Ascending aorta (tissue), 2 donors: ENCODE measurements at regions not wholly inside any gene's neighbourhood (a gene's known extent, or its start where the extent isn't known, plus 50 kb on each side); places are given as distances from the start of the nearest gene placed in this dataset.

Experiments
- DNase-seq, 2 donors: peaks; one replicate each; pipeline ENCODE4 v3.0.0-alpha.2; 2019; ENCODE audit warnings: low spot score in 2 of 2
- H3K27ac ChIP-seq, 2 donors: fragments of 200-600 bp; sonication (generic); one replicate each; pipeline ENCODE4 v1.5.1; 2016 to 2017; ENCODE audit warnings: mild to moderate bottlenecking in 1 of 2
- H3K27me3 ChIP-seq: fragments of 200-600 bp; sonication (generic); one replicate; pipeline ENCODE4 v1.5.1; 2017
- H3K36me3 ChIP-seq, 2 donors: fragments of 200-600 bp; sonication (generic); one replicate each; pipeline ENCODE4 v1.5.1; 2016
- H3K4me1 ChIP-seq, 2 donors: fragments of 200-600 bp; sonication (generic); one replicate each; pipeline ENCODE4 v1.5.1; 2016 to 2017; ENCODE audit warnings: mild to moderate bottlenecking in 1 of 2
- H3K4me3 ChIP-seq, 2 donors: fragments of 200-600 bp; sonication (generic); one replicate each; pipeline ENCODE4 v1.5.1; 2016 to 2017; ENCODE audit warnings: mild to moderate bottlenecking in 1 of 2
- H3K9me3 ChIP-seq, 2 donors: fragments of 200-600 bp; sonication (generic); one replicate each; pipeline ENCODE4 v1.5.1; 2016
- CTCF ChIP-seq, 3 experiments: fragments of 200-600 bp in 2 of 3; fragments of 450-650 bp in 1 of 3; sonication (generic) in 2 of 3; IDR thresholded peaks; one replicate each; pipeline ENCODE4 v1.5.1; 2016 to 2019; ENCODE audit warnings: antibody characterized with exemption in 3 of 3, mild to moderate bottlenecking in 1 of 3, moderate library complexity in 1 of 3
- intact Hi-C: fragments of 100-400 bp; cut with DNase I; formaldehyde crosslinking; loops from one replicate; pipeline ENCODE4 v1.15.1; 2023

GRCh38 chr2:239811111-239811781 is 213.9 kb downstream of the NDUFA10 start:
- no peaks in the 10 kb centered on the region for H3K36me3 ChIP-seq
- no peak overlapping the region for H3K4me3 ChIP-seq
- DNase-seq: peak in 1 of 2 donors; percentile 82
- intact Hi-C loops: loop anchor here (1.0 to 10.0 kb wide), 8 partner anchors 54 to 1184 kb away; partner anchors contain the start of genes HDAC4 and SNED1
- H3K27me3 ChIP-seq: no peaks in the 10 kb centered on the region
- TF ChIP-seq CTCF (IDR thresholded peaks at IDR 0.05): no peak
- no peaks in the 10 kb centered on the region for H3K9me3 ChIP-seq
- H3K27ac ChIP-seq: peak overlapping the region; percentile 86 to 91
- H3K4me1 ChIP-seq: peaks cover 22 to 50% of the 10 kb centered on the region in 2 donors

- Histone ChIP-seq H3K27ac (peak overlapping the region; percentile 35 to 86), H3K27me3 (no peaks in the 10 kb centered on the region), H3K4me3 (no peak overlapping the region), H3K36me3 (no peaks in the 10 kb centered on the region), H3K9me3 (no peaks in the 10 kb centered on the region), H3K4me1 (peaks cover 17 to 39% of the 10 kb centered on the region in 2 donors)
- DNase-seq: peak; percentile 5 to 72
- intact Hi-C loops: no loop called here
- no peak for TF ChIP-seq CTCF (IDR thresholded peaks at IDR 0.05)
Measured at GRCh38 chr2:239809391-239809790, 215.8 kb downstream of the NDUFA10 start.

DNA sequence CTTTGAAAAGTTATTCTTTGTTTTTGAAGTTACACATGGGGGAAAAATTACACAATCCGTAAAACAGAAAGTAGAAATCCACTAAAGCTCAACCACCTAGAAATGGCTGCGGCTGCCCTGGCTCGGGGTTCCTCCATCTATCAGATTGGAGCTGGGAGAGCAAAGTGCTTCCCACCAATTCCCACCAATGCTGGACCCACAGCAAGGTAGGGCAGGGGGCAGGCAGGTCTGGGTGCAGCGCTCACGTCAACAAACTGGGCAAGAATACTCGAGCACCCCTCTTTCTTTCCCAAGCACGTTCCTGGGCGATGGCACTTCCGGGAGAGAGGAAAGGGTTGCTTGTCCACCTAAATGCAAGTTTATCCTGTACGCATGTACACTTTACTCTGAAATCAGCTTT is 217.6 kb downstream of the NDUFA10 start:
- H3K4me3 ChIP-seq: no peak overlapping the region
- H3K27me3 ChIP-seq: no peaks in the 10 kb centered on the region
- H3K27ac ChIP-seq: no peak overlapping the region
- peak in 1 of 2 donors; percentile 40 for DNase-seq
- H3K9me3 ChIP-seq: no peaks in the 10 kb centered on the region
- H3K36me3 ChIP-seq: no peaks in the 10 kb centered on the region
- H3K4me1 ChIP-seq: peaks cover 3 to 24% of the 10 kb centered on the region in 2 donors
- intact Hi-C loops: no loop called here
- no peak for TF ChIP-seq CTCF (IDR thresholded peaks at IDR 0.05)

- intact Hi-C loops: no loop called here
- DNase-seq: peak in 1 of 2 donors; percentile 58
- H3K9me3 ChIP-seq: no peaks in the 10 kb centered on the region
- peaks cover 3 to 18% of the 10 kb centered on the region in 2 donors for H3K4me1 ChIP-seq
- no peaks in the 10 kb centered on the region for H3K27me3 ChIP-seq
- TF ChIP-seq CTCF (IDR thresholded peaks at IDR 0.05): no peak
- H3K27ac ChIP-seq: no peak overlapping the region
- H3K36me3 ChIP-seq: no peaks in the 10 kb centered on the region
- H3K4me3 ChIP-seq: no peak overlapping the region
Measured at GRCh38 chr2:239806758-239807434, 218.2 kb downstream of the NDUFA10 start.

GRCh38 chr2:239806276-239806675 is 218.9 kb downstream of the NDUFA10 start:
- Histone ChIP-seq H3K27me3 (no peaks in the 10 kb centered on the region), H3K36me3 (no peaks in the 10 kb centered on the region), H3K9me3 (no peaks in the 10 kb centered on the region), H3K4me3 (no peak overlapping the region), H3K27ac (no peak overlapping the region), H3K4me1 (peaks cover 0 to 14% of the 10 kb centered on the region in 2 donors)
- intact Hi-C loops: no loop called here
- no peak for DNase-seq
- TF ChIP-seq CTCF (IDR thresholded peaks at IDR 0.05): no peak
